Activated naive CD8-positive, alpha-beta T cell treated with anti-CD3 and anti-CD28 coated beads, Interleukin-2, amount 10 ng/mL, durations not matched to agents 7 days and 5 days (primary cell): ENCODE measurements at regions not wholly inside any gene's neighbourhood (a gene's known extent, or its start where the extent isn't known, plus 50 kb on each side); places are given as distances from the start of the nearest gene placed in this dataset.

ENCODE experiments used
- ATAC-seq: fragments of 150-1000 bp; cut with Tn5 transposase; one replicate; pipeline ENCODE4 v1.10.0; 2021; ENCODE audit warnings: low read depth, moderate library complexity
- POLR2A ChIA-PET: fragments of 350-600 bp; sonication (Branson Sonifier 250); formaldehyde crosslinking; loops from one replicate; lab custom pipeline; 2021; ENCODE audit warnings: antibody characterized with exemption; lab: Charles Lee
- DNase-seq: peaks from one replicate; pipeline ENCODE4 v3.0.0; 2021
- H3K27ac Mint-ChIP-seq: one replicate; pipeline ENCODE4 v1.8.0; 2022; ENCODE audit warnings: mild to moderate bottlenecking, mixed read lengths
- H3K27me3 Mint-ChIP-seq: one replicate; pipeline ENCODE4 v1.8.0; 2022; ENCODE audit warnings: mild to moderate bottlenecking, moderate library complexity, mixed read lengths
- H3K36me3 Mint-ChIP-seq: one replicate; pipeline ENCODE4 v1.8.0; 2021; ENCODE audit warnings: mild to moderate bottlenecking, mixed read lengths
- H3K4me1 Mint-ChIP-seq: one replicate; pipeline ENCODE4 v1.8.0; 2021; ENCODE audit warnings: mixed read lengths
- H3K4me3 Mint-ChIP-seq: one replicate; pipeline ENCODE4 v1.8.0; 2022; ENCODE audit warnings: mild to moderate bottlenecking, moderate library complexity, mixed read lengths
- H3K9me3 Mint-ChIP-seq: one replicate; pipeline ENCODE4 v1.8.0; 2021; ENCODE audit warnings: mixed read lengths

- H3K4me3 Mint-ChIP-seq, result no peak overlapping the region
- no peaks in the 10 kb centered on the region for H3K27me3 Mint-ChIP-seq
- H3K9me3 Mint-ChIP-seq, result no peaks in the 10 kb centered on the region
- no peaks in the 10 kb centered on the region for H3K4me1 Mint-ChIP-seq
- POLR2A ChIA-PET, result no interaction called here
- H3K27ac Mint-ChIP-seq, result no peak overlapping the region
- DNase-seq (no peak), ATAC-seq (no peak)
- H3K36me3 Mint-ChIP-seq, result no peaks in the 10 kb centered on the region
Observed at GRCh38 chr6:132063204-132063603, 112.0 kb upstream of the CCN2 start.

GRCh38 chr6:132062626-132063025 is 111.5 kb upstream of the CCN2 start:
- DNase-seq, result no peak
- no peaks in the 10 kb centered on the region for H3K36me3 Mint-ChIP-seq
- no peak for ATAC-seq
- no peaks in the 10 kb centered on the region for H3K27me3 Mint-ChIP-seq
- no peak overlapping the region for H3K4me3 Mint-ChIP-seq
- POLR2A ChIA-PET, result no interaction called here
- no peak overlapping the region for H3K27ac Mint-ChIP-seq
- H3K9me3 Mint-ChIP-seq, result no peaks in the 10 kb centered on the region
- H3K4me1 Mint-ChIP-seq, result no peaks in the 10 kb centered on the region

GRCh38 chr6:132061381-132061780 is 110.2 kb upstream of the CCN2 start:
- ATAC-seq (no peak), DNase-seq (no peak)
- H3K36me3 Mint-ChIP-seq, result no peaks in the 10 kb centered on the region
- no peaks in the 10 kb centered on the region for H3K9me3 Mint-ChIP-seq
- H3K4me3 Mint-ChIP-seq, result no peak overlapping the region
- no peaks in the 10 kb centered on the region for H3K27me3 Mint-ChIP-seq
- no peaks in the 10 kb centered on the region for H3K4me1 Mint-ChIP-seq
- H3K27ac Mint-ChIP-seq, result no peak overlapping the region
- POLR2A ChIA-PET, result no interaction called here

DNA sequence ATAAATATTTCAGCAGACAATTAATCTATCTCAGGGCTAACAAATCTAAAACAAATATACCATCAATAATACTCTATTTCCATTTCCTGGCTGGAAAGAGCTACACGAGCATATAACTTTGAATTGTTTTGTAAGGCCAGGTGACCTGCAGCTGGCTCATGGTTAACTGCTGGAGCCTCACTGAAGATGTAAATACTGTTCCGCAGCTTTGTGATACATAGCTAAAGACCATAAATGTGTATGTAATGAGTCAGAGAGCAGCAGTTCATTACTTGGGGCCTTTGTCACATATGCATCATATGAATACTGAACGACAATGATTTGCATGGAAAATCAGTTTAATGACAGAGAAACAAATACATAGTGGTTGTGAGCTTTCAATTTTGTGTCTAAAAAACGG is 109.4 kb upstream of the CCN2 start:
- no peak overlapping the region for H3K4me3 Mint-ChIP-seq
- POLR2A ChIA-PET, result no interaction called here
- H3K36me3 Mint-ChIP-seq, result no peaks in the 10 kb centered on the region

DNA sequence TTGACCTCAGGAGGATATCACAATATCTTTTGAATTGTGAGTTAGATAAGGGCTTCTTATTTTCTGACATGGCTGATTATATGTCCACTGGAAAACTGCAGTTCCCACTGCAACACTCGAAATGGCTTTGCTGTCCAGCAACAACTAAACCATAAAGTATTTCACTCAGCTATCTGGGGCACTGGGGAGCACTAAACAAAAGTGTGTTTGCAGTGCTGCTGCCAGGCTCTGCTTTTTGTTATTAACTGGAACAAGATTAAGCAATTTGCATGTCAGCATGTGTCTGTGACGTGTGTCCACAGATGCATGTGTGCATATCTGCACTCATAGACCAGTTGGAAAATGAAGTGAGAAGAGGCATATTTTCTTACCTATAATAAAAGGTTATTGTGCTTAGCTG is 107.8 kb upstream of the CCN2 start:
- no peaks in the 10 kb centered on the region for H3K4me1 Mint-ChIP-seq
- POLR2A ChIA-PET, result no interaction called here

More for the DNA sequence above, 109.4 kb upstream of the CCN2 start:
- no peak for ATAC-seq
- Mint-ChIP-seq H3K4me1 (no peaks in the 10 kb centered on the region), H3K9me3 (no peaks in the 10 kb centered on the region), H3K27ac (no peak overlapping the region), H3K27me3 (peaks cover 2% of the 10 kb centered on the region)
- no peak for DNase-seq

GRCh38 chr6:132054525-132054924 is 103.4 kb upstream of the CCN2 start:
- no peak overlapping the region for H3K4me3 Mint-ChIP-seq
- POLR2A ChIA-PET, result no interaction called here
- ATAC-seq, result no peak
- H3K36me3 Mint-ChIP-seq, result no peaks in the 10 kb centered on the region
- no peaks in the 10 kb centered on the region for H3K9me3 Mint-ChIP-seq
- no peaks in the 10 kb centered on the region for H3K4me1 Mint-ChIP-seq
- no peak for DNase-seq
- H3K27me3 Mint-ChIP-seq, result peaks cover 2% of the 10 kb centered on the region
- no peak overlapping the region for H3K27ac Mint-ChIP-seq

More for the DNA sequence above, 107.8 kb upstream of the CCN2 start:
- Mint-ChIP-seq H3K27ac (no peak overlapping the region), H3K4me3 (no peak overlapping the region), H3K27me3 (peaks cover 2% of the 10 kb centered on the region), H3K36me3 (no peaks in the 10 kb centered on the region), H3K9me3 (no peaks in the 10 kb centered on the region)
- ATAC-seq, result no peak
- no peak for DNase-seq

DNA sequence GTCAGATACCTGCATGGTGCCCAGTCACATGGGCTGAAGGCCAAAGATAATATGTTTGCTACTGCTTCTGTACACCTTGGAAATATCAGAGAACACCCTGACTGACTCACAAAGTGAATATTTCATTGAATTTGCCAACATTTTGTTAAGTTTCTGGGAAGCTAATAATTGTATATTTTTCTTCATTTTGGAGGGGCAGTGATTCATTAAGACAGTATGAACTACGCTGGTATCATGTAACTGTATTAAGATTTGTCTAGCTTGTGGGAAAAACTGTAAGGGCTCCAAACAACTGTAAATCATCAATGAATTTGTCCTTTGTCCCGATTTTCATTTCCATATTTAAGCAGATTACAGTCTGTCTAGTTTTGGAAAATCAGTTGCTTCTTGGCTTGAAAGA is 102.3 kb upstream of the CCN2 start:
- Mint-ChIP-seq H3K9me3 (no peaks in the 10 kb centered on the region), H3K27me3 (peaks cover 2% of the 10 kb centered on the region), H3K27ac (no peak overlapping the region), H3K4me1 (no peaks in the 10 kb centered on the region), H3K36me3 (no peaks in the 10 kb centered on the region), H3K4me3 (no peak overlapping the region)
- no peak for DNase-seq
- ATAC-seq, result no peak
- POLR2A ChIA-PET, result no interaction called here

GRCh38 chr6:132052096-132052495 is 100.9 kb upstream of the CCN2 start:
- Mint-ChIP-seq H3K4me3 (no peak overlapping the region), H3K9me3 (no peaks in the 10 kb centered on the region), H3K27ac (no peak overlapping the region), H3K4me1 (no peaks in the 10 kb centered on the region), H3K36me3 (no peaks in the 10 kb centered on the region), H3K27me3 (peaks cover 2% of the 10 kb centered on the region)
- POLR2A ChIA-PET, result no interaction called here
- DNase-seq, result no peak
- ATAC-seq, result no peak

- no peak for ATAC-seq
- no peak for DNase-seq
- POLR2A ChIA-PET, result no interaction called here
- no peaks in the 10 kb centered on the region for H3K36me3 Mint-ChIP-seq
- no peaks in the 10 kb centered on the region for H3K9me3 Mint-ChIP-seq
- H3K4me1 Mint-ChIP-seq, result no peaks in the 10 kb centered on the region
- no peak overlapping the region for H3K27ac Mint-ChIP-seq
- H3K27me3 Mint-ChIP-seq, result no peaks in the 10 kb centered on the region
- no peak overlapping the region for H3K4me3 Mint-ChIP-seq
Observed at GRCh38 chr6:132045877-132046276, 94.7 kb upstream of the CCN2 start.

- Mint-ChIP-seq H3K9me3 (no peaks in the 10 kb centered on the region), H3K27me3 (no peaks in the 10 kb centered on the region), H3K4me1 (no peaks in the 10 kb centered on the region), H3K36me3 (no peaks in the 10 kb centered on the region), H3K27ac (no peak overlapping the region), H3K4me3 (no peak overlapping the region)
- POLR2A ChIA-PET, result no interaction called here
- DNase-seq (no peak), ATAC-seq (no peak)
Observed at GRCh38 chr6:132043148-132043547, 92.0 kb upstream of the CCN2 start.

DNA sequence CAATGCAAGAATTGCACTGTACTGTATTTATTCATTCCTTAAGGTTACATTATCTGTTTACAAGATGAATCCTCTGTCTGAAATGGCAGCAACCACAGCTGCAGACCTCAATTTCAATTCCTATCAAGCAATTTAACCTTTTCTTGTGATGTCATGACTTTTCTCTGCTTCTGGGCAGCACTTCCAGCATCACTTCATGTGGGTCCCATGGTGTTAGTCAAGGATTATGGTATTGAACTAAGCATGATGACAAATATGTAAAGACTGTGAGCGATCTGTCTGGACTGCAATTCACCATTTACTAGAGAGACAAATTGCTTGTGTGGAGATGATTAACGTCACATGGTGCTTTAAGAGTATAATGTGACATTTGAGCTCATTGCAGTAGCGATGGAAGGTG is 90.5 kb upstream of the CCN2 start:
- H3K36me3 Mint-ChIP-seq, result no peaks in the 10 kb centered on the region
- DNase-seq, result no peak
- no peaks in the 10 kb centered on the region for H3K27me3 Mint-ChIP-seq
- POLR2A ChIA-PET, result no interaction called here
- H3K4me1 Mint-ChIP-seq, result no peaks in the 10 kb centered on the region
- no peak overlapping the region for H3K27ac Mint-ChIP-seq
- ATAC-seq, result no peak
- no peak overlapping the region for H3K4me3 Mint-ChIP-seq
- no peaks in the 10 kb centered on the region for H3K9me3 Mint-ChIP-seq

- no peak overlapping the region for H3K27ac Mint-ChIP-seq
- POLR2A ChIA-PET, result no interaction called here
- no peaks in the 10 kb centered on the region for H3K27me3 Mint-ChIP-seq
- no peaks in the 10 kb centered on the region for H3K36me3 Mint-ChIP-seq
- no peaks in the 10 kb centered on the region for H3K4me1 Mint-ChIP-seq
- no peaks in the 10 kb centered on the region for H3K9me3 Mint-ChIP-seq
- H3K4me3 Mint-ChIP-seq, result no peak overlapping the region
- no peak for ATAC-seq
- no peak for DNase-seq
Observed at GRCh38 chr6:132028029-132028428, 76.9 kb upstream of the CCN2 start.

DNA sequence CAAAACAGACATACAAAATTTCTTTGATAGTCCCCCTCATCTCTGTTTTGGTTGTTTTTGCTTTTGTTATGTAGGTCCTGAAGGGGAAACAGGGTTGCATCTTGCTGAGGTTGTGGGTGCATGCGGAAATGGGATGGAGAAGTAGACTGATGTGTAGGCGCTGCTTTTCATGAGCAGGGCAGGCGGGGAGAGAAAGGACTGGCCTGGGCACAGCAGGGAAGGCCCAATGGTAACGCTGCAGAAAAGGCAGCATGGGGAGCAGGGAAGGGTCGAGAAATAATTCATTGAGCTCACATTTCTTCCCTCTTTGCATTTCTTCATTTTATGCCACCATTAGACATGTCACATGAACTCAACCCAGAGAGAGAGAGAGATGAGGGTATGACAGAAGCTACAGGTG is 74.3 kb upstream of the CCN2 start:
- Mint-ChIP-seq H3K27me3 (no peaks in the 10 kb centered on the region), H3K9me3 (no peaks in the 10 kb centered on the region), H3K4me1 (no peaks in the 10 kb centered on the region), H3K36me3 (no peaks in the 10 kb centered on the region), H3K4me3 (no peak overlapping the region), H3K27ac (no peak overlapping the region)
- ATAC-seq (no peak), DNase-seq (no peak)
- POLR2A ChIA-PET, result no interaction called here

DNA sequence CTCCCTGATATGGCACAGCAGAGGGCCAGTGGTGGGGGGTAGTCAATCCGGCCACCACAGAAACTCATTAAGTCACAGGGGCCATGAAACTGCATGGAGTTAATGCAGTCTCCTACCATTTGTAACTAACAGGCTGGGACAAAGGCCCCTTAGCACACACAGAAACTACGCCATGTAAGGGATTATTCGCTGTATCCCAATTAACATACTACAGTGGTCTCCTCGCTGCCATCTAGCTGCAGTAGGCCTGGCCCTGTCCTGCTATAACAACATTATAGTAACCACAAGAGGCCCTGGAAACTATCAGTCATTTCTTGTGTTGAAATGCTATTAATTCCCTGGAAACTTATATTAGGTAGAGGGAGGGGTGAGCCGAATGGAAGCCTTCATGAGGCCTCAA is 72.3 kb upstream of the CCN2 start:
- no peak for DNase-seq
- Mint-ChIP-seq H3K36me3 (no peaks in the 10 kb centered on the region), H3K9me3 (no peaks in the 10 kb centered on the region), H3K27ac (no peak overlapping the region), H3K27me3 (peaks cover 2% of the 10 kb centered on the region), H3K4me3 (no peak overlapping the region), H3K4me1 (no peaks in the 10 kb centered on the region)
- no peak for ATAC-seq
- POLR2A ChIA-PET, result no interaction called here
